ENCODE measurements at regions not wholly inside any gene's neighbourhood (a gene's known extent, or its start where the extent isn't known, plus 50 kb on each side); places are given as distances from the start of the nearest gene placed in this dataset.
"Not testable (repeated sequence)": the region's sequence is repeated elsewhere in the genome, so short reads cannot be mapped to it uniquely, and the experiment has no call there.

GRCh38 chr4:170581322-170581721 is 491.6 kb upstream of the AADAT start:
- peak; percentile 8 for DNase-seq (ENCODE audit: low read depth, low spot score)
- in situ Hi-C loops (cut with HindIII; ENCODE audit: low pct_unique_long_range_greater_than_20kb, low sequenced_read_pairs): no loop called here

- no peak for DNase-seq (ENCODE audit: low read depth, low spot score)
- in situ Hi-C loops (cut with HindIII; ENCODE audit: low pct_unique_long_range_greater_than_20kb, low sequenced_read_pairs): no loop called here
These were observed 490.9 kb upstream of the AADAT start for GRCh38 chr4:170580651-170581050.

GRCh38 chr4:170538821-170539473 is 449.2 kb upstream of the AADAT start:
- DNase-seq (ENCODE audit: low read depth, low spot score): no peak
- in situ Hi-C loops (cut with HindIII; ENCODE audit: low pct_unique_long_range_greater_than_20kb, low sequenced_read_pairs): no loop called here

GRCh38 chr4:170529748-170530722 is 440.3 kb upstream of the AADAT start:
- DNase-seq (ENCODE audit: low read depth, low spot score): no peak
- in situ Hi-C loops (cut with HindIII; ENCODE audit: low pct_unique_long_range_greater_than_20kb, low sequenced_read_pairs): no loop called here

GRCh38 chr4:170526471-170526870 is 436.7 kb upstream of the AADAT start:
- in situ Hi-C loops (cut with HindIII; ENCODE audit: low pct_unique_long_range_greater_than_20kb, low sequenced_read_pairs): no loop called here
- no peak for DNase-seq (ENCODE audit: low read depth, low spot score)

GRCh38 chr4:170522427-170522970 is 432.7 kb upstream of the AADAT start:
- in situ Hi-C loops (cut with HindIII; ENCODE audit: low pct_unique_long_range_greater_than_20kb, low sequenced_read_pairs): no loop called here
- no peak for DNase-seq (ENCODE audit: low read depth, low spot score)

- DNase-seq (ENCODE audit: low read depth, low spot score): no peak
- in situ Hi-C loops (cut with HindIII; ENCODE audit: low pct_unique_long_range_greater_than_20kb, low sequenced_read_pairs): no loop called here
These were observed 407.9 kb upstream of the AADAT start for GRCh38 chr4:170497689-170498088.

GRCh38 chr4:170497112-170497511 is 407.4 kb upstream of the AADAT start:
- peak; percentile 12 for DNase-seq (ENCODE audit: low read depth, low spot score)

GRCh38 chr4:170491981-170492380 is 402.2 kb upstream of the AADAT start:
- DNase-seq (ENCODE audit: low read depth, low spot score): no peak
- in situ Hi-C loops (cut with HindIII; ENCODE audit: low pct_unique_long_range_greater_than_20kb, low sequenced_read_pairs): no loop called here

More at GRCh38 chr4:170497112-170497511, 407.4 kb upstream of the AADAT start:
- in situ Hi-C loops (cut with HindIII; ENCODE audit: low pct_unique_long_range_greater_than_20kb, low sequenced_read_pairs): no loop called here

GRCh38 chr4:170476351-170476750 is 386.6 kb upstream of the AADAT start:
- in situ Hi-C loops (cut with HindIII; ENCODE audit: low pct_unique_long_range_greater_than_20kb, low sequenced_read_pairs): no loop called here
- no peak for DNase-seq (ENCODE audit: low read depth, low spot score)

- in situ Hi-C loops (cut with HindIII; ENCODE audit: low pct_unique_long_range_greater_than_20kb, low sequenced_read_pairs): no loop called here
- DNase-seq (ENCODE audit: low read depth, low spot score): no peak
These were observed 375.7 kb upstream of the AADAT start for GRCh38 chr4:170465429-170465828.

- DNase-seq (ENCODE audit: low read depth, low spot score): no peak
- in situ Hi-C loops (cut with HindIII; ENCODE audit: low pct_unique_long_range_greater_than_20kb, low sequenced_read_pairs): no loop called here
These were observed 374.9 kb upstream of the AADAT start for GRCh38 chr4:170464614-170465197.

- in situ Hi-C loops (cut with HindIII; ENCODE audit: low pct_unique_long_range_greater_than_20kb, low sequenced_read_pairs): no loop called here
These were observed 357.0 kb upstream of the AADAT start for GRCh38 chr4:170446782-170447181.

GRCh38 chr4:170441146-170441545 is 351.4 kb upstream of the AADAT start:
- in situ Hi-C loops (cut with HindIII; ENCODE audit: low pct_unique_long_range_greater_than_20kb, low sequenced_read_pairs); DNase-seq (ENCODE audit: low read depth, low spot score): not testable (repeated sequence)

More at GRCh38 chr4:170446782-170447181, 357.0 kb upstream of the AADAT start:
- DNase-seq (ENCODE audit: low read depth, low spot score): no peak

- no peak for DNase-seq (ENCODE audit: low read depth, low spot score)
- in situ Hi-C loops (cut with HindIII; ENCODE audit: low pct_unique_long_range_greater_than_20kb, low sequenced_read_pairs): no loop called here
These were observed 339.2 kb upstream of the AADAT start for GRCh38 chr4:170428929-170429328.

- in situ Hi-C loops (cut with HindIII; ENCODE audit: low pct_unique_long_range_greater_than_20kb, low sequenced_read_pairs): no loop called here
- DNase-seq (ENCODE audit: low read depth, low spot score): no peak
These were observed 335.9 kb upstream of the AADAT start for GRCh38 chr4:170425521-170426143.

GRCh38 chr4:170425040-170425439 is 335.3 kb upstream of the AADAT start:
- no peak for DNase-seq (ENCODE audit: low read depth, low spot score)
- in situ Hi-C loops (cut with HindIII; ENCODE audit: low pct_unique_long_range_greater_than_20kb, low sequenced_read_pairs): no loop called here

GRCh38 chr4:170423137-170423536 is 333.4 kb upstream of the AADAT start:
- in situ Hi-C loops (cut with HindIII; ENCODE audit: low pct_unique_long_range_greater_than_20kb, low sequenced_read_pairs): no loop called here
- DNase-seq (ENCODE audit: low read depth, low spot score): no peak

Data from SK-MEL-5 (cell line).